H1 (cell line): ENCODE measurements at regions not wholly inside any gene's neighbourhood (a gene's known extent, or its start where the extent isn't known, plus 50 kb on each side); places are given as distances from the start of the nearest gene placed in this dataset.

ENCODE experiments used
- ASH2L ChIP-seq: fragments of 200-600, 300-600 bp; sonication (generic); IDR thresholded peaks from one replicate; pipeline ENCODE4 v1.7.1; 2017; ENCODE audit warnings: low read length
- CTCF ChIP-seq, 3 experiments: IDR thresholded peaks; 1 replicate in 2 of 3; 2 replicates in 1 of 3; pipeline versions ENCODE4 v1.5.1 to v1.6.1; 2011; ENCODE audit warnings: low read length in 3 of 3, mild to moderate bottlenecking in 3 of 3, inconsistent platforms in 2 of 3, low read depth in 1 of 3, moderate library complexity in 1 of 3; ENCODE audit not compliant: insufficient read depth in 1 of 3; ENCODE audit errors: control extremely low read depth in 1 of 3
- MAX ChIP-seq: IDR thresholded peaks from 2 replicates; pipeline ENCODE4 v1.6.1; 2012; ENCODE audit warnings: inconsistent platforms

- no peak for TF ChIP-seq CTCF (IDR thresholded peaks at IDR 0.05; ENCODE audit: control extremely low read depth in 1 of 3, insufficient read depth in 1 of 3, low read depth in 1 of 3, low read length in 3 of 3)
- no peak for TF ChIP-seq ASH2L
- TF ChIP-seq MAX, result no peak
These were observed 961.2 kb downstream of the PCDH17 start (continued) for GRCh38 chr13:58592786-58593185.
